Smooth muscle cell (in vitro differentiated cells): ENCODE measurements at regions not wholly inside any gene's neighbourhood (a gene's known extent, or its start where the extent isn't known, plus 50 kb on each side); places are given as distances from the start of the nearest gene placed in this dataset.

Experiments used
- DNase-seq: peaks from one replicate; lab custom pipeline; 2025; ENCODE audit not compliant: unreplicated experiment; lab: John Stamatoyannopoulos, UW
- H2AFZ ChIP-seq: fragments of 200-600 bp; sonication (generic); 2 replicates; pipeline ENCODE4 v1.6.0; 2016; ENCODE audit warnings: antibody characterized with exemption, low read depth, mild to moderate bottlenecking
- H3F3A ChIP-seq: fragments of 200-600 bp; sonication (generic); 2 replicates; pipeline ENCODE4 v1.6.0; 2017; ENCODE audit warnings: antibody characterized with exemption, low read depth
- H3K27ac ChIP-seq: fragments of 200-600 bp; sonication (generic); 2 replicates; pipeline ENCODE4 v1.5.1; 2016; ENCODE audit warnings: low read depth, mild to moderate bottlenecking
- H3K27me3 ChIP-seq: fragments of 200-600 bp; sonication (generic); 2 replicates; pipeline ENCODE4 v1.6.1; 2016; ENCODE audit warnings: low read depth, mild to moderate bottlenecking
- H3K36me3 ChIP-seq: fragments of 200-600 bp; sonication (generic); 2 replicates; pipeline ENCODE4 v1.5.1; 2016; ENCODE audit warnings: low read depth
- H3K4me1 ChIP-seq: fragments of 200-600 bp; sonication (generic); 2 replicates; pipeline ENCODE4 v1.5.1; 2016; ENCODE audit warnings: low read depth
- H3K4me2 ChIP-seq: fragments of 200-600 bp; sonication (generic); 2 replicates; pipeline ENCODE4 v1.6.0; 2016; ENCODE audit warnings: mild to moderate bottlenecking
- H3K4me3 ChIP-seq: fragments of 200-600 bp; sonication (generic); 2 replicates; pipeline ENCODE4 v1.5.1; 2016; ENCODE audit warnings: mild to moderate bottlenecking
- H3K79me2 ChIP-seq: fragments of 200-600 bp; sonication (generic); 2 replicates; pipeline ENCODE4 v1.6.0; 2016; ENCODE audit warnings: low read depth, mild to moderate bottlenecking
- H3K9ac ChIP-seq: fragments of 200-600 bp; sonication (generic); 2 replicates; pipeline ENCODE4 v1.6.0; 2016; ENCODE audit warnings: low read depth
- H3K9me3 ChIP-seq: fragments of 200-600 bp; sonication (generic); replicated peaks from 2 replicates; pipeline ENCODE4 v1.5.1; 2016; ENCODE audit warnings: low read depth
- H4K20me1 ChIP-seq: fragments of 200-600 bp; sonication (generic); 2 replicates; pipeline ENCODE4 v1.6.0; 2016; ENCODE audit warnings: low read depth
- CTCF ChIP-seq: fragments of 200-600 bp; sonication (generic); IDR thresholded peaks from 2 replicates; pipeline ENCODE4 v1.5.1; 2017; ENCODE audit warnings: borderline replicate concordance, mild to moderate bottlenecking, antibody characterized with exemption; ENCODE audit not compliant: insufficient read depth, poor library complexity, severe bottlenecking
- WGBS: methylation state at CpG from one replicate; pipeline ENCODE4 v1.1.7; 2016; ENCODE audit warnings: low lambda C conversion rate; 5-methylcytosine and 5-hydroxymethylcytosine counted together

DNA sequence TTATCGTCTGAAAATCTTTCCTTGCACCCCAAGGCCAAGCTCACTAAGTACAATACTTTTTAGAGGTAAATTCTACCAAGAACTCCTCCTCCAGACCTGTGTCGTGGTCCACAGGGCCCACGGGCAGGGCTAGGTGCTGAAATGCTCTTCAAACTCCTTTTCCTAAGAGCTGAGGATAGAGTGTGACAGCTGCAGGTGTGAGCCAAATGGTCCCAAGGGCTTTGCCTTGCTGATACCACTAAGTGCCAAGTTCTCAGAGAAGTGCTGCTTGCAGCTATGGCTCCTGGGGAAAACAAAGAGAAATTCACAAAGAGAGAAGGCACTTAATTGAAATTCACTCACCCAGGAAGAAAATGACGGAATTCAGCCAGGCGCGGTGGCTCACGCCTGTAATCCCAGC is 868.9 kb upstream of the AUTS2 start:
- Histone ChIP-seq H3K4me3 (no peak overlapping the region), H3F3A (no peaks in the 10 kb centered on the region), H3K36me3 (no peaks in the 10 kb centered on the region), H4K20me1 (no peaks in the 10 kb centered on the region), H3K79me2 (no peaks in the 10 kb centered on the region), H3K4me1 (no peaks in the 10 kb centered on the region), H3K9me3 (no peaks in the 10 kb centered on the region), H3K4me2 (no peak overlapping the region), H3K27me3 (peaks cover 17% of the 10 kb centered on the region), H3K27ac (no peak overlapping the region), H2AFZ (no peak overlapping the region), H3K9ac (no peak overlapping the region)
- DNase-seq = no peak
- WGBS = 94% methylated on average over 7 of the region's 7 CpGs
- TF ChIP-seq CTCF = no peak

DNA sequence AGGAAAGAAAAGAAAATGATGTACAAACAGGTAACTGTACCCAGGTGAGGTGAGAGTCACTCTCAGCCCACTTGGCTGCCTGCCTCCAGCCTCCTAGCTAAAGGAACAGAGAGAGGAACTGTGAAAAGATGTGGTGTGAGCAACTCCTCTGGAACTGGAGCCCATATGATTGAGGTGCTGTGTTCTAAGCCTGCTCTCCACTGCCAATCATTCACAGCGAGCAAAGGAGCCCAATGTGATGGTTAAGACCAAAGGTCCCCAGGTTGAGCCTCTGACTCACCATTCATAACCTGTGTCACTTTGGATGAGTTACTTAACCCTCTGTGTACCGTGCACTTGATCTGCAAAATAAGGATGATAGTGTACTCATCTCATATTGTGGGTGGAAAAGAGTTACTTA is 868.1 kb upstream of the AUTS2 start:
- TF ChIP-seq CTCF = no peak
- Histone ChIP-seq H3F3A (no peaks in the 10 kb centered on the region), H3K79me2 (no peaks in the 10 kb centered on the region), H3K27ac (no peak overlapping the region), H3K9ac (no peak overlapping the region), H3K4me1 (no peaks in the 10 kb centered on the region), H3K4me2 (no peak overlapping the region), H3K36me3 (no peaks in the 10 kb centered on the region), H3K4me3 (no peak overlapping the region), H3K9me3 (no peaks in the 10 kb centered on the region), H4K20me1 (no peaks in the 10 kb centered on the region), H2AFZ (no peak overlapping the region), H3K27me3 (peaks cover 17% of the 10 kb centered on the region)
- 85% methylated on average over 2 of the region's 2 CpGs for WGBS
- no peak for DNase-seq

- Histone ChIP-seq H2AFZ (no peak overlapping the region), H4K20me1 (no peaks in the 10 kb centered on the region), H3K27me3 (peaks cover 16% of the 10 kb centered on the region), H3K27ac (no peak overlapping the region), H3K36me3 (no peaks in the 10 kb centered on the region), H3K4me2 (no peak overlapping the region), H3K4me3 (no peak overlapping the region), H3F3A (no peaks in the 10 kb centered on the region), H3K9ac (no peak overlapping the region), H3K79me2 (no peaks in the 10 kb centered on the region), H3K9me3 (no peaks in the 10 kb centered on the region), H3K4me1 (no peaks in the 10 kb centered on the region)
- TF ChIP-seq CTCF = no peak
- no peak for DNase-seq
Observed at GRCh38 chr7:68730964-68731363, 867.3 kb upstream of the AUTS2 start.

DNA sequence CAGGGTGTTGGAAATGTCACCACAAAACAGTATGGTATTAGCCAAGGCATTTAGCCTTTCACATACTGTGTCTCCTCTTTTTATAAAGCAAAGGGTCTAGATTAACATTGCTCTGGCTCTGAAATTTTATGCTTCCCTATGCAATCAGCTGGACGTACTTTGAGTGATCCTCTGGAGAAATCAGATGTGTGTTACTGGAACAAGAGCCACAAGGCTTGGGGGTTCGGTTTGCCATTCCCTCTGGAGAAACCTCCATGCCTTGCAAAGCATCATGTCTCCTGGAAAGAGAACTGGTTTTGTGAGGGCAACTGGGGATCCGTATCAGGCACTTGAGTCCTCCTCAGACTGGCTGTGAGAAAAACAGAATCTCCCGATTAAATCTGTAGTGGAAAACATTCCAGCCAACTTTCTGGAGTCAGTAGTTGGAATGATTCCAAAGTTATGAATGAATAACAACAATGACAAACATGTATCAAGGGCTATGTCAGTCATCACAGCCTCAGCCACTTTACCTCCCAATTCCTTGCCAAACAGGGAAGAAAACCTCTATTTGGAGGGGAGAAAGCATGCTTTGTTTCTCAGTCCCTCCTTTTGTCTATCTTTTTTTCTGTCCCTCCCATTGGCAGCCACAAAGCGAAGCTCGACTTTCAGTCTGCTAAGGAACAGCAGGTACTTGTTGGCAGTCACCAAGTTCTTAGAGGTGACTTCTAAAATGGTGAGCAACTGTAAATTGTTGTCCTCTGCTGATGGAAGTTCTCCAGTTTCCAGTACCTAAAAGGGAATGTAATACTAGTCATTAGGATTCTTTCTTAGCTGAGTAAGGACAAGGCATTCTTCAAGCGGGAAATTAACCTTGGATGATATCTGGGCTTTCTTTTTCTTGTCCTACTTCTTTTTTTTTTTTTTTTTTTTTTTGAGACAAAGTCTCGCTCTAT is 864.8 kb upstream of the AUTS2 start:
- no peak overlapping the region for H3K4me3 ChIP-seq
- no peaks in the 10 kb centered on the region for H4K20me1 ChIP-seq
- H2AFZ ChIP-seq = no peak overlapping the region
- no peak overlapping the region for H3K27ac ChIP-seq
- DNase-seq = no peak
- H3K79me2 ChIP-seq = no peaks in the 10 kb centered on the region
- H3K9ac ChIP-seq = no peak overlapping the region
- 84% methylated on average over 8 of the region's 8 CpGs for WGBS
- no peaks in the 10 kb centered on the region for H3F3A ChIP-seq
- no peaks in the 10 kb centered on the region for H3K4me1 ChIP-seq
- peaks cover 17% of the 10 kb centered on the region for H3K27me3 ChIP-seq
- H3K36me3 ChIP-seq = no peaks in the 10 kb centered on the region
- H3K4me2 ChIP-seq = no peak overlapping the region
- TF ChIP-seq CTCF = no peak
- H3K9me3 ChIP-seq = no peaks in the 10 kb centered on the region
